ENCODE measurements at regions not wholly inside any gene's neighbourhood (a gene's known extent, or its start where the extent isn't known, plus 50 kb on each side); places are given as distances from the start of the nearest gene placed in this dataset.

DNA sequence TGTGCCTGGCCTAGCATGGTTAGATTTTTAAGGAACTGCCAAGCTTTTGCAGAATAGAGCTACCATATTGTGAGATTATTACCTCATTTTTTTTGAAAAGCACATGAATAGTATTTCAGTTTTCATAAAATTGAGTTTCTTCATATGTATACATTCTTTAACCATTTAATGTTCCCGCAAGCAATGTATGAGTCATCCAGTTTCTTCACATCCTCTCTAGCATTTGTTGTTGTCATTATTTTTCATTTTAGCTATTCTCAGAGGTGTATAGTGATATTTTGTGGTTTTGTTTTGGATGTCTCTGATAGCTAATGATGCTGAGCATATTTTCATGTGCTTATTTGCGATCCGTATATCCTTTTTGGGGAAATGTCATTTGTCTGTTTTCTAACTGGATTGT is 74.9 kb downstream of the GLUD2 start:
- Histone ChIP-seq H2AFZ (ENCODE audit: control insufficient read depth, low read length) (no peak overlapping the region), H3K9me1 (ENCODE audit: control insufficient read depth, extremely low read depth, insufficient read depth, low read length) (no peaks in the 10 kb centered on the region), H3K36me3 (ENCODE audit: control insufficient read depth in 2 of 2, extremely low read depth in 1 of 2, insufficient read depth in 2 of 2, low read length in 2 of 2) (no peaks in the 10 kb centered on the region), H3K4me1 (ENCODE audit: control insufficient read depth, extremely low read depth, insufficient read depth, low read length) (no peaks in the 10 kb centered on the region), H3K27me3 (ENCODE audit: control insufficient read depth, extremely low read depth, insufficient read depth, low read length) (no peaks in the 10 kb centered on the region), H3K27ac (ENCODE audit: control insufficient read depth, insufficient read depth, low read length) (no peak overlapping the region), H3K4me3 (ENCODE audit: control insufficient read depth in 2 of 3, extremely low read depth in 1 of 3, insufficient read depth in 2 of 3, low read depth in 1 of 3, low read length in 3 of 3) (no peak overlapping the region), H4K20me1 (ENCODE audit: control insufficient read depth, extremely low read depth, insufficient read depth, low read length) (no peaks in the 10 kb centered on the region), H3K9ac (ENCODE audit: control insufficient read depth, extremely low read depth, insufficient read depth, low read length) (no peak overlapping the region), H3K4me2 (ENCODE audit: control insufficient read depth, extremely low read depth, insufficient read depth, low read depth, low read length) (no peak overlapping the region), H3K9me3 (ENCODE audit: control insufficient read depth, low read depth, low read length) (no peaks in the 10 kb centered on the region), H3K79me2 (ENCODE audit: control insufficient read depth, insufficient read depth, low read length) (no peaks in the 10 kb centered on the region)
- FAIRE-seq (no peak), DNase-seq (ENCODE audit: low read depth, low spot score) (no peak)
- dilution Hi-C loops (cut with MboI; ENCODE audit: extremely low pct_ligation_motif_present, low sequenced_read_pairs) = no loop called here
- TF ChIP-seq EZH2 (IDR thresholded peaks at IDR 0.05; ENCODE audit: low read length) = no peak
- TF ChIP-seq, protein P1, sequence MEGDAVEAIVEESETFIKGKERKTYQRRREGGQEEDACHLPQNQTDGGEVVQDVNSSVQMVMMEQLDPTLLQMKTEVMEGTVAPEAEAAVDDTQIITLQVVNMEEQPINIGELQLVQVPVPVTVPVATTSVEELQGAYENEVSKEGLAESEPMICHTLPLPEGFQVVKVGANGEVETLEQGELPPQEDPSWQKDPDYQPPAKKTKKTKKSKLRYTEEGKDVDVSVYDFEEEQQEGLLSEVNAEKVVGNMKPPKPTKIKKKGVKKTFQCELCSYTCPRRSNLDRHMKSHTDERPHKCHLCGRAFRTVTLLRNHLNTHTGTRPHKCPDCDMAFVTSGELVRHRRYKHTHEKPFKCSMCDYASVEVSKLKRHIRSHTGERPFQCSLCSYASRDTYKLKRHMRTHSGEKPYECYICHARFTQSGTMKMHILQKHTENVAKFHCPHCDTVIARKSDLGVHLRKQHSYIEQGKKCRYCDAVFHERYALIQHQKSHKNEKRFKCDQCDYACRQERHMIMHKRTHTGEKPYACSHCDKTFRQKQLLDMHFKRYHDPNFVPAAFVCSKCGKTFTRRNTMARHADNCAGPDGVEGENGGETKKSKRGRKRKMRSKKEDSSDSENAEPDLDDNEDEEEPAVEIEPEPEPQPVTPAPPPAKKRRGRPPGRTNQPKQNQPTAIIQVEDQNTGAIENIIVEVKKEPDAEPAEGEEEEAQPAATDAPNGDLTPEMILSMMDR (optimal IDR thresholded peaks at IDR 0.05 in 1 of 3, IDR thresholded peaks at IDR 0.05 in 1 of 3, conservative IDR thresholded peaks at IDR 0.05 in 1 of 3; ENCODE audit: extremely low read depth in 1 of 3, insufficient read depth in 2 of 3, low read length in 3 of 3) = no peak

DNA sequence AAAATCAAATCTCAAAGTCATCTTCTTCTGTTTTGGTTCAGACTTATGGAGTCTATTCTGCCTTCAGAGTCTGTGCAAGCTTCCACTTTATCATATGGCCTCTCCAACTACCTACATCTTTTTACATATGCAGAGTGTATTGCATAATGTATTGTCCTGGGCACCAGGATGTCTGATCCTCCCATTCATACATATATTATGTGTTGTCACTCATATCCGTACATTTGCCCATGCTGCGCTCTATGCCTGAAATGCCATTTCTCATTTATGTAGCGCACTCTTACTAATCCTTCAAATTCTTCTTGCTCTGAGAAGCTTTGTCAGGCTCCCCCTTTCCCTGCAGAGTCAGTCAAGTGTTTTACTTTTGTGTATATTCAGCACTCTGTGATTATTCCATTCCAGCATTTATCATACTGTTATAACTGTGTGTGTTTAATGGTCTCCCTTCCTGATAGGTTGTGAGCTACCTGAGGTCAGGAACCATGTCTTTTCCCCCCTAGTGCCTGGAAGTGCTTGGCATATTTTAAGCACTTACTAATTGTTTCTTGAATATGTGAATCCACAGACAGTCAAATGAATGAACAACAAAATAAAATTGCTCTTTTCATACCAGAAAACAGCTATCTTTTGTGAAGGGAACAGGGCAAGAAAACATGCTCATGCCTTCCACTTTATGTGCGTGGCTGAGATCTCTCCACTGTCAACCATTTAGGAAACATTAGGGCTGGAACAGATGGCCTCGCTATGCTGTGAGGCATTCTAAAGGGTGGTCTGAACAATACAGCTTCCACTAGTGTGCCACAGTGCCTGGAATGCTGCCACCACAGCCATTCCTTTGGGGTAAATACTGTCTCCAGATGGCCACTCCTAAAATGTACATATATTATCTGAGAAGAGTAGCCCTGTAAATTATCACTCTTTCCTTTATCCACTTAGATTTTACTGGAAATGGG is 81.8 kb downstream of the GLUD2 start:
- Histone ChIP-seq H4K20me1 (ENCODE audit: control insufficient read depth, extremely low read depth, insufficient read depth, low read length) (no peaks in the 10 kb centered on the region), H3K4me3 (ENCODE audit: control insufficient read depth in 2 of 3, extremely low read depth in 1 of 3, insufficient read depth in 2 of 3, low read depth in 1 of 3, low read length in 3 of 3) (no peak overlapping the region), H2AFZ (ENCODE audit: control insufficient read depth, low read length) (no peak overlapping the region), H3K27ac (ENCODE audit: control insufficient read depth, insufficient read depth, low read length) (no peak overlapping the region), H3K36me3 (ENCODE audit: control insufficient read depth in 2 of 2, extremely low read depth in 1 of 2, insufficient read depth in 2 of 2, low read length in 2 of 2) (no peaks in the 10 kb centered on the region), H3K27me3 (ENCODE audit: control insufficient read depth, extremely low read depth, insufficient read depth, low read length) (no peaks in the 10 kb centered on the region), H3K79me2 (ENCODE audit: control insufficient read depth, insufficient read depth, low read length) (no peaks in the 10 kb centered on the region), H3K9me3 (ENCODE audit: control insufficient read depth, low read depth, low read length) (no peaks in the 10 kb centered on the region), H3K9me1 (ENCODE audit: control insufficient read depth, extremely low read depth, insufficient read depth, low read length) (no peaks in the 10 kb centered on the region), H3K9ac (ENCODE audit: control insufficient read depth, extremely low read depth, insufficient read depth, low read length) (no peak overlapping the region), H3K4me2 (ENCODE audit: control insufficient read depth, extremely low read depth, insufficient read depth, low read depth, low read length) (no peak overlapping the region), H3K4me1 (ENCODE audit: control insufficient read depth, extremely low read depth, insufficient read depth, low read length) (no peaks in the 10 kb centered on the region)
- DNase-seq (ENCODE audit: low read depth, low spot score) (no peak), FAIRE-seq (no peak)
- TF ChIP-seq EZH2 (IDR thresholded peaks at IDR 0.05; ENCODE audit: low read length) = no peak
- TF ChIP-seq, protein P1 (optimal IDR thresholded peaks at IDR 0.05 in 1 of 3, IDR thresholded peaks at IDR 0.05 in 1 of 3, conservative IDR thresholded peaks at IDR 0.05 in 1 of 3; ENCODE audit: extremely low read depth in 1 of 3, insufficient read depth in 2 of 3, low read length in 3 of 3) = no peak
- dilution Hi-C loops (cut with MboI; ENCODE audit: extremely low pct_ligation_motif_present, low sequenced_read_pairs) = no loop called here

All from keratinocyte (primary cell).